H1 (cell line): ENCODE measurements at regions not wholly inside any gene's neighbourhood (a gene's known extent, or its start where the extent isn't known, plus 50 kb on each side); places are given as distances from the start of the nearest gene placed in this dataset.

Experiments used
- CTCF ChIA-PET: fragments of 300-600 bp; sonication (Branson Sonifier 250); formaldehyde crosslinking; loops from one replicate; lab custom pipeline; 2021; ENCODE audit not compliant: partially characterized antibody; lab: Charles Lee
- POLR2A ChIA-PET: fragments of 300-600 bp; sonication (Branson Sonifier 250); formaldehyde crosslinking; loops from one replicate; lab custom pipeline; 2021; ENCODE audit warnings: inconsistent platforms; ENCODE audit not compliant: partially characterized antibody; lab: Charles Lee
- DNase-seq, 2 experiments: peaks; one replicate each; pipeline versions ENCODE4 v3.0.0 to v3.0.0-alpha.2; 2010 to 2022; ENCODE audit warnings: low spot score in 2 of 2, low read depth in 1 of 2, mixed read lengths in 1 of 2
- FAIRE-seq: peaks from 2 replicates; lab custom pipeline; 2011; peaks lifted over from hg19 to GRCh38; lab: Jason Lieb, UNC
- H2AFZ ChIP-seq: 2 replicates; pipeline ENCODE4 v1.8.1; 2012; ENCODE audit warnings: low read length, inconsistent platforms
- H2AK5ac ChIP-seq: 2 replicates; pipeline ENCODE4 v1.6.1; 2013; ENCODE audit warnings: low read depth, low read length
- H2BK120ac ChIP-seq: replicated peaks from 2 replicates; pipeline ENCODE3; 2013; ENCODE audit warnings: low read depth, low read length, inconsistent platforms
- H2BK12ac ChIP-seq: 2 replicates; pipeline ENCODE4 v1.6.1; 2013; ENCODE audit warnings: low read depth, low read length
- H2BK15ac ChIP-seq: 2 replicates; pipeline ENCODE4 v1.6.1; 2013; ENCODE audit warnings: low read length
- H2BK20ac ChIP-seq: 2 replicates; pipeline ENCODE4 v1.6.1; 2013; ENCODE audit warnings: low read length
- H2BK5ac ChIP-seq: 2 replicates; pipeline ENCODE4 v1.6.1; 2013; ENCODE audit warnings: low read depth, low read length
- H3K14ac ChIP-seq: 2 replicates; pipeline ENCODE4 v1.6.1; 2013; ENCODE audit warnings: inconsistent platforms; ENCODE audit not compliant: insufficient read length
- H3K18ac ChIP-seq: 2 replicates; pipeline ENCODE4 v1.6.1; 2013; ENCODE audit warnings: low read length; ENCODE audit errors: extremely low read depth
- H3K23ac ChIP-seq: 2 replicates; pipeline ENCODE4 v1.6.1; 2013; ENCODE audit warnings: inconsistent platforms; ENCODE audit not compliant: insufficient read length
- H3K23me2 ChIP-seq: 2 replicates; pipeline ENCODE4 v1.6.1; 2013; ENCODE audit warnings: low read depth, low read length
- H3K27ac ChIP-seq: 2 replicates; pipeline ENCODE4 v1.6.1; 2011; ENCODE audit warnings: low read depth, low read length, inconsistent platforms
- H3K27me3 ChIP-seq, 4 experiments: replicated peaks in 1 of 4; 1 replicate in 1 of 4; 2 replicates in 3 of 4; pipeline versions ENCODE4 v1.6.1 to v1.8.1; 2011 to 2013; ENCODE audit warnings: low read length in 3 of 4, mild to moderate bottlenecking in 3 of 4, inconsistent platforms in 2 of 4, mixed read lengths in 2 of 4, moderate library complexity in 1 of 4; ENCODE audit not compliant: control insufficient read depth in 3 of 4, insufficient read depth in 3 of 4; ENCODE audit errors: extremely low read depth in 1 of 4
- H3K36me3 ChIP-seq, 4 experiments: 2 replicates each; pipeline versions ENCODE4 v1.6.1 to v1.8.1; 2011 to 2013; ENCODE audit warnings: mild to moderate bottlenecking in 4 of 4, low read length in 3 of 4, moderate library complexity in 2 of 4, control low read depth in 1 of 4, inconsistent platforms in 1 of 4; ENCODE audit not compliant: insufficient read depth in 4 of 4, control insufficient read depth in 2 of 4
- H3K4ac ChIP-seq: replicated peaks from 2 replicates; pipeline ENCODE3; 2013; ENCODE audit warnings: low read length, low read depth, mixed read lengths, inconsistent platforms; ENCODE audit not compliant: insufficient read length
- H3K4me1 ChIP-seq, 4 experiments: replicated peaks in 1 of 4; 1 replicate in 1 of 4; 2 replicates in 3 of 4; pipeline versions ENCODE4 v1.6.1 to v1.8.1; 2011 to 2013; ENCODE audit warnings: low read length in 3 of 4, inconsistent platforms in 2 of 4, mixed read lengths in 1 of 4; ENCODE audit not compliant: insufficient read depth in 4 of 4, control insufficient read depth in 3 of 4
- H3K4me2 ChIP-seq, 2 experiments: 2 replicates each; pipeline versions ENCODE4 v1.6.1 to v1.8.1; 2011 to 2013; ENCODE audit warnings: low read depth in 2 of 2, low read length in 2 of 2, control low read depth in 1 of 2, inconsistent platforms in 1 of 2, mild to moderate bottlenecking in 1 of 2; ENCODE audit not compliant: insufficient read depth in 1 of 2
- H3K4me3 ChIP-seq, 4 experiments: fragments of 200-600, 300-600 bp in 1 of 4; sonication (generic), shearing (Covaris generic), sonication (Bioruptor Twin) in 1 of 4; 2 replicates each; pipeline versions ENCODE4 v1.5.1 to v1.8.1; 2011 to 2016; ENCODE audit warnings: low read length in 4 of 4, low read depth in 3 of 4, control low read depth in 2 of 4, inconsistent platforms in 2 of 4, mild to moderate bottlenecking in 2 of 4, mixed read lengths in 1 of 4, moderate library complexity in 1 of 4; ENCODE audit not compliant: insufficient read depth in 2 of 4; ENCODE audit errors: extremely low read depth in 1 of 4
- H3K56ac ChIP-seq: replicated peaks from 2 replicates; pipeline ENCODE3; 2013; ENCODE audit warnings: low read depth, mild to moderate bottlenecking, mixed read lengths, low read length, inconsistent platforms; ENCODE audit not compliant: insufficient read length
- H3K79me1 ChIP-seq: 2 replicates; pipeline ENCODE4 v1.6.1; 2013; ENCODE audit warnings: low read depth, low read length, control low read depth
- H3K79me2 ChIP-seq, 2 experiments: 2 replicates each; pipeline versions ENCODE4 v1.6.1 to v1.8.1; 2012 to 2013; ENCODE audit warnings: low read length in 2 of 2, mild to moderate bottlenecking in 2 of 2, inconsistent platforms in 1 of 2; ENCODE audit not compliant: insufficient read depth in 2 of 2, control insufficient read depth in 1 of 2
- H3K9ac ChIP-seq, 4 experiments: replicated peaks in 1 of 4; 1 replicate in 1 of 4; 2 replicates in 3 of 4; pipeline versions ENCODE4 v1.6.1 to v1.8.1; 2011 to 2013; ENCODE audit warnings: low read depth in 3 of 4, low read length in 3 of 4, control low read depth in 2 of 4, mild to moderate bottlenecking in 2 of 4, moderate library complexity in 2 of 4, inconsistent platforms in 1 of 4; ENCODE audit errors: extremely low read depth in 1 of 4
- H3K9me3 ChIP-seq, 2 experiments: 2 replicates each; pipeline versions ENCODE4 v1.6.1 to v1.8.1; 2012 to 2013; ENCODE audit warnings: mild to moderate bottlenecking in 2 of 2, moderate library complexity in 2 of 2, control low read depth in 1 of 2, inconsistent platforms in 1 of 2, low read depth in 1 of 2, low read length in 1 of 2, mixed read lengths in 1 of 2; ENCODE audit not compliant: insufficient read depth in 2 of 2
- H4K20me1 ChIP-seq, 2 experiments: replicated peaks in 1 of 2; 2 replicates each; pipeline versions ENCODE3 to v1.8.1; 2011 to 2013; ENCODE audit warnings: inconsistent platforms in 2 of 2, low read length in 2 of 2, mild to moderate bottlenecking in 1 of 2; ENCODE audit not compliant: insufficient read depth in 2 of 2, control insufficient read depth in 1 of 2
- H4K5ac ChIP-seq: 2 replicates; pipeline ENCODE4 v1.6.1; 2013; ENCODE audit warnings: low read length, low read depth, mixed read lengths, inconsistent platforms; ENCODE audit not compliant: insufficient read length
- H4K8ac ChIP-seq: 2 replicates; pipeline ENCODE4 v1.8.0; 2013; ENCODE audit warnings: mild to moderate bottlenecking, moderate library complexity, low read length, inconsistent platforms; ENCODE audit not compliant: insufficient read depth; ENCODE audit errors: extremely low read depth
- H4K91ac ChIP-seq: replicated peaks from 2 replicates; pipeline ENCODE3; 2013; ENCODE audit warnings: low read length, mixed read lengths, inconsistent platforms; ENCODE audit not compliant: insufficient read length
- CHD2 ChIP-seq: IDR thresholded peaks from 2 replicates; pipeline ENCODE4 v1.6.1; 2012; ENCODE audit warnings: low read length, improper control_type of control experiment
- CTCF ChIP-seq, 3 experiments: IDR thresholded peaks; 1 replicate in 2 of 3; 2 replicates in 1 of 3; pipeline versions ENCODE4 v1.5.1 to v1.6.1; 2011; ENCODE audit warnings: low read length in 3 of 3, mild to moderate bottlenecking in 3 of 3, inconsistent platforms in 2 of 3, low read depth in 1 of 3, moderate library complexity in 1 of 3; ENCODE audit not compliant: insufficient read depth in 1 of 3; ENCODE audit errors: control extremely low read depth in 1 of 3
- E2F6 ChIP-seq: IDR thresholded peaks from 2 replicates; pipeline ENCODE4 v1.6.1; 2012; ENCODE audit warnings: inconsistent platforms
- EGR1 ChIP-seq: IDR thresholded peaks from 2 replicates; pipeline ENCODE4 v1.6.1; 2011; ENCODE audit warnings: low read depth, low read length, borderline replicate concordance
- JUN ChIP-seq: IDR thresholded peaks from 2 replicates; pipeline ENCODE4 v1.6.1; 2011; ENCODE audit warnings: low read depth, mild to moderate bottlenecking, improper control_type of control experiment, low read length
- POLR2AphosphoS5 ChIP-seq: IDR thresholded peaks from 2 replicates; pipeline ENCODE4 v1.6.1; 2011; ENCODE audit warnings: low read depth, low read length
- SUZ12 ChIP-seq: fragments of 200-600 bp; sonication (generic); IDR thresholded peaks from 2 replicates; pipeline ENCODE4 v1.6.1; 2012; ENCODE audit warnings: mild to moderate bottlenecking, inconsistent platforms, low read length, moderate library complexity, mixed read lengths
- TEAD4 ChIP-seq: IDR thresholded peaks from 2 replicates; pipeline ENCODE4 v1.6.1; 2012; ENCODE audit warnings: low read depth, low read length, inconsistent platforms, mixed read lengths
- ZNF274 ChIP-seq: IDR thresholded peaks from 2 replicates; pipeline ENCODE4 v1.7.0; 2012; ENCODE audit warnings: low read length, borderline replicate concordance; ENCODE audit errors: extremely low read depth
- WGBS, 2 experiments: shearing (Covaris generic) in 1 of 2; methylation state at CpG; one replicate each; pipeline versions ENCODE4 v1.1.6 to v1.1.7; 2013 to 2015; ENCODE audit warnings: low lambda C conversion rate in 2 of 2, mixed read lengths in 2 of 2, inconsistent platforms in 1 of 2, low coverage in 1 of 2, missing lambda C conversion rate in 1 of 2; ENCODE audit not compliant: insufficient replicate concordance in 2 of 2, insufficient coverage in 1 of 2, insufficient read length in 1 of 2; ENCODE audit errors: extremely low coverage in 1 of 2, missing lambda C conversion rate in 1 of 2; 5-methylcytosine and 5-hydroxymethylcytosine counted together

GRCh38 chr4:143095447-143095846 lies 89.3 kb upstream of the USP38 start:
- FAIRE-seq: no peak
- no peak overlapping the region for H3K9ac ChIP-seq
- POLR2A ChIA-PET: no interaction called here

More at GRCh38 chr4:143095447-143095846, 89.3 kb upstream of the USP38 start:
- H3K4me3 ChIP-seq: no peak overlapping the region
- H3K4ac ChIP-seq: no peak overlapping the region
- peaks cover 5 to 19% of the 10 kb centered on the region in 2 experiments; a peak in 3 of 4 replicates for H3K9me3 ChIP-seq
- H2BK5ac ChIP-seq: no peak overlapping the region
- DNase-seq: no peak
- no peak overlapping the region for H4K8ac ChIP-seq
- H3K23ac ChIP-seq: no peak overlapping the region
- H3K56ac ChIP-seq: no peak overlapping the region
- H3K36me3 ChIP-seq: peaks cover 0 to 6% (median 0%) of the 10 kb centered on the region in 4 experiments; a peak in 1 of 8 replicates
- TF ChIP-seq ZNF274: no peak
- no peak for TF ChIP-seq SUZ12
- TF ChIP-seq TEAD4: no peak
- TF ChIP-seq CTCF (IDR thresholded peaks at IDR 0.05; ENCODE audit: control extremely low read depth in 1 of 3, insufficient read depth in 1 of 3, low read depth in 1 of 3, low read length in 3 of 3): no peak
- TF ChIP-seq CHD2: no peak
- TF ChIP-seq E2F6: no peak
- no peak for TF ChIP-seq POLR2AphosphoS5
- TF ChIP-seq JUN: no peak
- TF ChIP-seq EGR1: no peak
- TF ChIP-seq, all 59 proteins: peak for 0
- Histone ChIP-seq H3K4me1 (no peaks in the 10 kb centered on the region), H2BK15ac (no peak overlapping the region), H2AK5ac (no peak overlapping the region), H2BK12ac (no peak overlapping the region), H3K27me3 (no peaks in the 10 kb centered on the region), H3K23me2 (no peaks in the 10 kb centered on the region), H4K5ac (no peak overlapping the region), H2AFZ (no peak overlapping the region), H3K4me2 (no peak overlapping the region), H3K79me2 (no peaks in the 10 kb centered on the region), H2BK20ac (no peak overlapping the region), H3K14ac (no peak overlapping the region), H3K79me1 (no peaks in the 10 kb centered on the region), H2BK120ac (no peak overlapping the region), H3K27ac (no peak overlapping the region), H3K18ac (no peak overlapping the region), H4K20me1 (no peaks in the 10 kb centered on the region), H4K91ac (no peak overlapping the region)
- WGBS, 2 experiments: 91% methylated on average over 1 of the region's 1 CpG; no CpG with 5 or more reads in 1 of the 2 experiments
- CTCF ChIA-PET: interaction anchor here (1.2 kb wide), 1 partner anchor 71 kb away, joined by 3 read pairs; no protein-coding TSS in a partner anchor
